Kidney (tissue), 13 donors: ENCODE measurements at regions not wholly inside any gene's neighbourhood (a gene's known extent, or its start where the extent isn't known, plus 50 kb on each side); places are given as distances from the start of the nearest gene placed in this dataset.

Experiments
- DNase-seq, 5 donors: peaks; one replicate each; pipeline ENCODE4 v3.0.0-alpha.2; 2013 to 2020
- FAIRE-seq: peaks from 2 replicates; lab custom pipeline; 2012; peaks lifted over from hg19 to GRCh38; lab: Jason Lieb, UNC
- H3K27ac ChIP-seq, 2 donors: one replicate each; pipeline ENCODE4 v1.7.0; 2013; ENCODE audit warnings: low read depth in 2 of 2, low read length in 2 of 2, inconsistent platforms in 1 of 2
- H3K27me3 ChIP-seq: one replicate; pipeline ENCODE4 v1.7.1; 2013; ENCODE audit warnings: low read length, inconsistent platforms; ENCODE audit not compliant: control insufficient read depth, insufficient read depth
- H3K36me3 ChIP-seq, 3 donors: one replicate each; pipeline versions ENCODE4 v1.7.0 to v1.7.1; 2013; ENCODE audit warnings: low read length in 3 of 3, control low read depth in 1 of 3, inconsistent platforms in 1 of 3; ENCODE audit not compliant: insufficient read depth in 3 of 3, control insufficient read depth in 2 of 3
- H3K4me1 ChIP-seq, 3 donors: one replicate each; pipeline versions ENCODE4 v1.7.0 to v1.7.1; 2013; ENCODE audit warnings: low read length in 3 of 3, inconsistent platforms in 1 of 3, low read depth in 1 of 3; ENCODE audit not compliant: control insufficient read depth in 2 of 3, insufficient read depth in 2 of 3
- H3K4me3 ChIP-seq, 3 donors: one replicate each; pipeline versions ENCODE4 v1.7.0 to v1.8.1; 2013; ENCODE audit warnings: low read length in 3 of 3, control low read depth in 1 of 3, inconsistent platforms in 1 of 3
- H3K9ac ChIP-seq, 3 donors: one replicate each; pipeline versions ENCODE4 v1.7.0 to v1.7.1; 2013; ENCODE audit warnings: low read length in 3 of 3, control low read depth in 1 of 3, inconsistent platforms in 1 of 3
- H3K9me3 ChIP-seq, 3 donors: one replicate each; pipeline versions ENCODE4 v1.7.0 to v1.7.1; 2013; ENCODE audit warnings: low read length in 3 of 3, control low read depth in 1 of 3, inconsistent platforms in 1 of 3; ENCODE audit not compliant: control insufficient read depth in 2 of 3, insufficient read depth in 1 of 3
- CTCF ChIP-seq: IDR thresholded peaks from 3 replicates; pipeline ENCODE4 v1.5.1; 2012; ENCODE audit warnings: mild to moderate bottlenecking, moderate library complexity, borderline replicate concordance; ENCODE audit not compliant: insufficient read depth; ENCODE audit errors: extremely low read depth
- intact Hi-C: fragments of 100-400 bp; cut with DNase I; formaldehyde crosslinking; loops from one replicate; pipeline ENCODE4 v1.11.1; 2022
- donor health status: control.
- donor health status: control.
- donor health status: control.
- donor health status: control.
- donor health status: control.
- donor health status: DM: yes; HTN: yes; CAD: no.
- donor health status: Normal renal cell carcinoma (clear cell type).

GRCh38 chr3:171943262-171944117 lies 95.9 kb upstream of the FNDC3B start:
- no peak for TF ChIP-seq CTCF
- Histone ChIP-seq H3K27me3 (no peaks in the 10 kb centered on the region), H3K9ac (no peak overlapping the region), H3K27ac (no peak overlapping the region), H3K4me3 (no peak overlapping the region), H3K4me1 (peaks cover 0 to 4% (median 2%) of the 10 kb centered on the region in 3 donors), H3K36me3 (no peaks in the 10 kb centered on the region), H3K9me3 (no peaks in the 10 kb centered on the region)
- intact Hi-C loops = no loop called here
- FAIRE-seq (no peak), DNase-seq (no peak)

GRCh38 chr3:171944118-171945016 lies 95.0 kb upstream of the FNDC3B start:
- Histone ChIP-seq H3K9me3 (no peaks in the 10 kb centered on the region), H3K4me3 (no peak overlapping the region), H3K36me3 (no peaks in the 10 kb centered on the region), H3K27me3 (no peaks in the 10 kb centered on the region), H3K27ac (no peak overlapping the region), H3K9ac (no peak overlapping the region), H3K4me1 (peaks cover 0 to 4% (median 2%) of the 10 kb centered on the region in 3 donors)
- TF ChIP-seq CTCF = no peak
- FAIRE-seq = peak; percentile 35
- intact Hi-C loops = no loop called here
- DNase-seq = peak in 4 of 5 donors; percentile 55 to 90 (median 71)

- no peaks in the 10 kb centered on the region for H3K9me3 ChIP-seq
- no peaks in the 10 kb centered on the region for H3K36me3 ChIP-seq
Observed at GRCh38 chr3:171948674-171949073, 90.7 kb upstream of the FNDC3B start.

More at GRCh38 chr3:171948674-171949073, 90.7 kb upstream of the FNDC3B start:
- Histone ChIP-seq H3K27me3 (no peaks in the 10 kb centered on the region), H3K9ac (no peak overlapping the region), H3K4me3 (no peak overlapping the region), H3K27ac (no peak overlapping the region), H3K4me1 (peaks cover 0 to 5% (median 4%) of the 10 kb centered on the region in 3 donors)
- intact Hi-C loops = no loop called here
- no peak for TF ChIP-seq CTCF
- FAIRE-seq = no peak
- DNase-seq = no peak
